Adrenal gland (tissue), 9 donors: ENCODE measurements at regions not wholly inside any gene's neighbourhood (a gene's known extent, or its start where the extent isn't known, plus 50 kb on each side); places are given as distances from the start of the nearest gene placed in this dataset.

ENCODE experiments used
- DNase-seq, 7 donors: peaks; one replicate each; pipeline ENCODE4 v3.0.0-alpha.2; 2019 to 2020
- H3K27ac ChIP-seq, 5 donors: fragments of 200-600 bp; sonication (generic) in 4 of 5; 1 replicate in 3 of 5; 2 replicates in 2 of 5; pipeline versions ENCODE4 v1.5.1 to v1.8.0; 2016 to 2020; ENCODE audit warnings: mild to moderate bottlenecking in 1 of 5
- H3K27me3 ChIP-seq: fragments of 200-600 bp; 2 replicates; pipeline ENCODE4 v1.8.0; 2021
- H3K36me3 ChIP-seq, 2 donors: fragments of 200-600 bp; replicated peaks in 1 of 2; 1 replicate in 1 of 2; 2 replicates in 1 of 2; pipeline versions ENCODE4 v1.5.1 to v1.8.0; 2018 to 2022
- H3K4me1 ChIP-seq, 2 donors: fragments of 200-600 bp; replicated peaks in 1 of 2; 1 replicate in 1 of 2; 2 replicates in 1 of 2; pipeline versions ENCODE4 v1.5.1 to v1.8.0; 2018 to 2021
- H3K4me3 ChIP-seq, 4 donors: fragments of 200-600 bp; sonication (generic) in 3 of 4; one replicate each; pipeline ENCODE4 v1.5.1; 2016 to 2018
- H3K9me3 ChIP-seq, 3 donors: fragments of 200-600 bp; sonication (generic) in 1 of 3; replicated peaks in 1 of 3; 1 replicate in 2 of 3; 2 replicates in 1 of 3; pipeline versions ENCODE4 v1.5.1 to v1.8.0; 2016 to 2021
- POLR2A ChIP-seq, 2 donors: fragments of 450-650 bp; IDR thresholded peaks; one replicate each; pipeline ENCODE4 v1.6.1; 2017; ENCODE audit warnings: antibody characterized with exemption in 2 of 2, mild to moderate bottlenecking in 2 of 2, moderate library complexity in 1 of 2
- WGBS, 4 donors: extraction: QIAGEN DNeasy Blood & Tissue Kit in 2 of 4; methylation state at CpG; one replicate each; pipeline versions ENCODE4 v1.1.5 to v1.1.7; 2013 to 2017; 5-methylcytosine and 5-hydroxymethylcytosine counted together
- intact Hi-C, 2 donors: fragments of 100-400 bp; cut with DNase I; formaldehyde crosslinking; loops; one replicate each; pipeline versions ENCODE4 v1.14.1 to v1.15.0; 2022 to 2023
- TF ChIP-seq, protein P1 (sequence below), 6 experiments: fragments of 450-650 bp in 4 of 6; fragments of 200-600 bp in 2 of 6; sonication (generic) in 1 of 6; IDR thresholded peaks; 1 replicate in 5 of 6; 2 replicates in 1 of 6; pipeline versions ENCODE4 v1.5.1 to v1.8.0; 2016 to 2021; ENCODE audit warnings: antibody characterized with exemption in 6 of 6, mild to moderate bottlenecking in 2 of 6, moderate library complexity in 1 of 6
- donor health status: healthy with polysubstance abuse.
- donor health status: Bipolar disorder and iron deficiency.
- donor health status: DM: yes; HTN: yes; CAD: no.
- donor health status: DM: no; HTN: no; CAD: no.
- donor health status: DM: no; HTN: no; CAD: no.

DNA sequence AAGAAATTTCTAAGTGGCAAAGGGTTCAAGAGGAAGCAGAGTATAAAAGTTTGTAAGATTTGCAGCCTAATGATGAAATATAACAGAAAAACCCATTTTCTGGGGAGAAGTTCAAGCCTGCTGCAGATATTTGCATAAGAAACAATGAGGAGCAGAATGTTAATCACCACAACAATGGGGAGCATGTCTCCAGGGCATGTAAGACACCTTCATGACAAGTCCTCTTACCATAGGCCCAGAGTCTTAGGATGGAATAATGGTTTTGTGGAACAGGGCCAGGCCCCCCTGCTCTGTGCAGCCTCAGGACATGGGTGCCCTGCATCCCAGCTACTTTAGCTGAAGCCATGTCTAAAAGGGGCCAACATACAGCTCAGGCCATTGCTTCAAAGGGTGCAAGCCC lies 809.0 kb upstream of the SLITRK5 start:
- Histone ChIP-seq H3K9me3 (no peaks in the 10 kb centered on the region), H3K4me3 (no peak overlapping the region), H3K27me3 (no peaks in the 10 kb centered on the region), H3K36me3 (no peaks in the 10 kb centered on the region), H3K4me1 (no peaks in the 10 kb centered on the region), H3K27ac (no peak overlapping the region)
- DNase-seq = no peak
- TF ChIP-seq, protein P1, sequence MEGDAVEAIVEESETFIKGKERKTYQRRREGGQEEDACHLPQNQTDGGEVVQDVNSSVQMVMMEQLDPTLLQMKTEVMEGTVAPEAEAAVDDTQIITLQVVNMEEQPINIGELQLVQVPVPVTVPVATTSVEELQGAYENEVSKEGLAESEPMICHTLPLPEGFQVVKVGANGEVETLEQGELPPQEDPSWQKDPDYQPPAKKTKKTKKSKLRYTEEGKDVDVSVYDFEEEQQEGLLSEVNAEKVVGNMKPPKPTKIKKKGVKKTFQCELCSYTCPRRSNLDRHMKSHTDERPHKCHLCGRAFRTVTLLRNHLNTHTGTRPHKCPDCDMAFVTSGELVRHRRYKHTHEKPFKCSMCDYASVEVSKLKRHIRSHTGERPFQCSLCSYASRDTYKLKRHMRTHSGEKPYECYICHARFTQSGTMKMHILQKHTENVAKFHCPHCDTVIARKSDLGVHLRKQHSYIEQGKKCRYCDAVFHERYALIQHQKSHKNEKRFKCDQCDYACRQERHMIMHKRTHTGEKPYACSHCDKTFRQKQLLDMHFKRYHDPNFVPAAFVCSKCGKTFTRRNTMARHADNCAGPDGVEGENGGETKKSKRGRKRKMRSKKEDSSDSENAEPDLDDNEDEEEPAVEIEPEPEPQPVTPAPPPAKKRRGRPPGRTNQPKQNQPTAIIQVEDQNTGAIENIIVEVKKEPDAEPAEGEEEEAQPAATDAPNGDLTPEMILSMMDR (IDR thresholded peaks at IDR 0.05) = no peak
- TF ChIP-seq POLR2A (IDR thresholded peaks at IDR 0.05) = no peak
- intact Hi-C loops = no loop called here

DNA sequence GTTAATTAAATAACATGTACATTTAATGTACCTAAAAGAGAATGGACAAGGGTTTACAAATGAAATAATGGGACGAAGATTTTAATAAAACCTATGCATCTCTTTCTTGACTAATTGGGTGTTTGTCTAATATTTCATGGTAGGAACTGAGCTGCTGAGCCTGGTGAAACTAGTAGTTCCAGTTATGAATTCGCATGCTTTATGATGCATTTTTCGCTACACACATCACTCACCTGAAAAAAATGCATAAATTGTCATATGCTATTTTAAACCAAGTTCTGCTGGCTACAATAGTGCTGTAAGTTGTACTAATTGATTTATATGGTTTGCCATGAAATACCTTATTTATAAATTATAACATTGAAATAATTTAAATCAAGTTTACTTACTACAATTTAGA lies 806.8 kb upstream of the SLITRK5 start:
- no peaks in the 10 kb centered on the region for H3K9me3 ChIP-seq
- H3K4me3 ChIP-seq = no peak overlapping the region
- intact Hi-C loops = no loop called here
- no peak overlapping the region for H3K27ac ChIP-seq
- WGBS, 4 donors = 78 to 94% (median 84%) methylated on average over 3 of the region's 3 CpGs
- H3K27me3 ChIP-seq = no peaks in the 10 kb centered on the region
- DNase-seq = no peak
- no peaks in the 10 kb centered on the region for H3K36me3 ChIP-seq
- no peak for TF ChIP-seq POLR2A (IDR thresholded peaks at IDR 0.05)
- TF ChIP-seq, protein P1 (IDR thresholded peaks at IDR 0.05) = no peak
- H3K4me1 ChIP-seq = no peaks in the 10 kb centered on the region

DNA sequence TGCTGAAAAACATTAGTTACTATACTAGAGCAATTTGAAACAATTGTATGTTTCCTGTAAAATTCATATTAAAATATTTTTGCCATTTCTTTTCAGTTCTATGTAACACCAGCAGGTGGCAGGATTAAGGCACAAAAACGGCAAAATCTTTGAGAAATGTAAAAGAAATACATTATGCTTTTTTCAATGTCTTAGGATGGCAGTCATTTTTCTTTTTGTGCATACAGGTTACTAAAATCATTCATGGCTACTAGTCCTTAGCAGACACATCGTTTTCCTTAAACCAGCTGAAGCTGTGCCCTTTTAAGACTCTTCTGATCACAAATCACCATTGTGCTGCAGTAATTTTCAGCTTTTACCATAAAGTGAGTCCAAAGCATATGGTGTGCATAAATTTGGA lies 800.7 kb upstream of the SLITRK5 start:
- Histone ChIP-seq H3K9me3 (no peaks in the 10 kb centered on the region), H3K36me3 (no peaks in the 10 kb centered on the region), H3K4me3 (no peak overlapping the region), H3K4me1 (no peaks in the 10 kb centered on the region), H3K27me3 (no peaks in the 10 kb centered on the region), H3K27ac (no peak overlapping the region)
- intact Hi-C loops = no loop called here
- no peak for TF ChIP-seq POLR2A (IDR thresholded peaks at IDR 0.05)
- TF ChIP-seq, protein P1 (IDR thresholded peaks at IDR 0.05) = peak; percentile 36 to 64 (median 46)
- 0 to 3% (median 3%) methylated on average over 2 of the region's 2 CpGs for WGBS, 4 donors
- DNase-seq = no peak

DNA sequence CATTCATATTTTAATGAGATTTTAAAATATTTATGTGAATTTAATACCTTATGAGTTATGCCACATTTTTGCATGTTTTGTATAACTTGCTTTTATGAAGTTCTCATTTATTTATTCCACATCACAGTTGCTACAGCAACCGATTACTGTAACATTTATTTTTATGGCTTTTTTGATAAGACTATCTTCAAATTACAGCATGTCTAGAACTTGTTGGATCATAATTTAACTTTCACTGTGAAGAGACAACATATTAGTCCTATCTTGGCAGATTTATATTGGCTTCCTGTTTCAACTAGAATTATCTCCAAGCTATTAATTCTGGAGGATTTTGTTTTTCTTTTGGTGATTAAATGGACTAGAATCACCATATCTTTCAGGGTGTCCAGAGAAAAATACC lies 793.7 kb upstream of the SLITRK5 start:
- Histone ChIP-seq H3K4me1 (no peaks in the 10 kb centered on the region), H3K9me3 (no peaks in the 10 kb centered on the region), H3K27me3 (no peaks in the 10 kb centered on the region), H3K27ac (no peak overlapping the region), H3K4me3 (no peak overlapping the region), H3K36me3 (no peaks in the 10 kb centered on the region)
- WGBS, 4 donors = 43 to 52% (median 51%) methylated on average over 1 of the region's 1 CpG
- TF ChIP-seq, protein P1 (IDR thresholded peaks at IDR 0.05) = no peak
- no peak for TF ChIP-seq POLR2A (IDR thresholded peaks at IDR 0.05)
- intact Hi-C loops = no loop called here
- DNase-seq = no peak
